WTC11 (cell line): ENCODE measurements at regions not wholly inside any gene's neighbourhood (a gene's known extent, or its start where the extent isn't known, plus 50 kb on each side); places are given as distances from the start of the nearest gene placed in this dataset.

ENCODE experiments used
- ATAC-seq: fragments of 200-7000 bp; cut with Tn5 transposase; 2 replicates; pipeline ENCODE4 v1.10.0; 2021; ENCODE audit warnings: mild to moderate bottlenecking, moderate library complexity
- CTCF ChIA-PET: fragments of 300-600 bp; sonication (Branson Sonifier 250); formaldehyde crosslinking; loops from one replicate; lab custom pipeline; 2021; ENCODE audit warnings: antibody characterized with exemption; lab: Charles Lee
- POLR2A ChIA-PET: fragments of 350-600 bp; sonication (Branson Sonifier 250); formaldehyde crosslinking; loops from one replicate; lab custom pipeline; 2021; ENCODE audit warnings: antibody characterized with exemption; lab: Charles Lee
- DNase-seq: peaks from one replicate; pipeline ENCODE4 v3.0.0; 2021; ENCODE audit warnings: low spot score
- H3K27ac Mint-ChIP-seq: 2 replicates; pipeline ENCODE4 v1.8.0; 2021; ENCODE audit warnings: mixed read lengths
- H3K27me3 Mint-ChIP-seq: 2 replicates; pipeline ENCODE4 v1.8.0; 2021; ENCODE audit warnings: low read depth, mild to moderate bottlenecking, moderate library complexity, mixed read lengths
- H3K36me3 Mint-ChIP-seq: 2 replicates; pipeline ENCODE4 v1.8.0; 2021; ENCODE audit warnings: mixed read lengths
- H3K4me1 Mint-ChIP-seq: 2 replicates; pipeline ENCODE4 v1.8.0; 2022; ENCODE audit warnings: mixed read lengths
- H3K4me3 Mint-ChIP-seq: 2 replicates; pipeline ENCODE4 v1.8.0; 2021; ENCODE audit warnings: mild to moderate bottlenecking, moderate library complexity, mixed read lengths
- H3K9me3 Mint-ChIP-seq: 2 replicates; pipeline ENCODE4 v1.8.0; 2021; ENCODE audit warnings: mixed read lengths
- AR ChIP-seq: fragments of 250-450 bp; sonication (Bioruptor Pico); IDR thresholded peaks from 2 replicates; pipeline ENCODE4 v1.9.0; 2021; ENCODE audit warnings: mild to moderate bottlenecking
- ARID4B ChIP-seq: sonication (generic); formaldehyde crosslinking; IDR thresholded peaks from 2 replicates; pipeline ENCODE4 v1.8.0; 2023; ENCODE audit warnings: missing genetic modification reagents, mild to moderate bottlenecking, borderline replicate concordance
- FOXP4 ChIP-seq: sonication (generic); formaldehyde crosslinking; IDR thresholded peaks from 2 replicates; pipeline ENCODE4 v1.8.0; 2022; ENCODE audit warnings: mild to moderate bottlenecking, missing genetic modification reagents
- GABPB1 ChIP-seq: sonication (generic); formaldehyde crosslinking; IDR thresholded peaks from 2 replicates; pipeline ENCODE4 v1.8.1; 2023; ENCODE audit warnings: mild to moderate bottlenecking, missing genetic modification reagents
- GTF2I ChIP-seq: fragments of 250-450 bp; sonication (Bioruptor Pico); conservative IDR thresholded peaks from 2 replicates; pipeline ENCODE4 v1.4.0; 2021; ENCODE audit warnings: mild to moderate bottlenecking
- HMGXB4 ChIP-seq: sonication (generic); formaldehyde crosslinking; IDR thresholded peaks from 2 replicates; pipeline ENCODE4 v1.8.1; 2023; ENCODE audit warnings: mild to moderate bottlenecking, moderate library complexity, missing genetic modification reagents
- MLX ChIP-seq: sonication (generic); formaldehyde crosslinking; IDR thresholded peaks from 2 replicates; pipeline ENCODE4 v1.8.1; 2023; ENCODE audit warnings: mild to moderate bottlenecking, missing genetic modification reagents, moderate library complexity
- MXD4 ChIP-seq: fragments of 250-450 bp; sonication (Bioruptor Pico); IDR thresholded peaks from 2 replicates; pipeline ENCODE4 v1.8.0; 2021; ENCODE audit warnings: mild to moderate bottlenecking, moderate library complexity, borderline replicate concordance
- NR1H2 ChIP-seq: sonication (generic); formaldehyde crosslinking; IDR thresholded peaks from 2 replicates; pipeline ENCODE4 v1.9.0; 2021; ENCODE audit warnings: mild to moderate bottlenecking, moderate library complexity, missing genetic modification reagents
- PRDM15 ChIP-seq: sonication (generic); formaldehyde crosslinking; IDR thresholded peaks from 2 replicates; pipeline ENCODE4 v1.8.0; 2022; ENCODE audit warnings: missing genetic modification reagents
- RELA ChIP-seq: sonication (generic); formaldehyde crosslinking; IDR thresholded peaks from 2 replicates; pipeline ENCODE4 v1.8.1; 2022; ENCODE audit warnings: missing genetic modification reagents, mild to moderate bottlenecking, borderline replicate concordance
- SMAD4 ChIP-seq: sonication (generic); formaldehyde crosslinking; IDR thresholded peaks from 2 replicates; pipeline ENCODE4 v1.8.0; 2022; ENCODE audit warnings: mild to moderate bottlenecking, missing genetic modification reagents
- SOX15 ChIP-seq: fragments of 250-450 bp; sonication (Bioruptor Pico); IDR thresholded peaks from 2 replicates; pipeline ENCODE4 v1.9.0; 2021; ENCODE audit warnings: mild to moderate bottlenecking
- ZBTB21 ChIP-seq: sonication (generic); formaldehyde crosslinking; IDR thresholded peaks from 2 replicates; pipeline ENCODE4 v1.8.1; 2023; ENCODE audit warnings: mild to moderate bottlenecking, missing genetic modification reagents, borderline replicate concordance
- ZNF263 ChIP-seq: sonication (generic); formaldehyde crosslinking; IDR thresholded peaks from 2 replicates; pipeline ENCODE4 v1.8.1; 2022; ENCODE audit warnings: low read depth, mild to moderate bottlenecking, moderate library complexity, missing genetic modification reagents
- ZNF281 ChIP-seq: sonication (generic); formaldehyde crosslinking; IDR thresholded peaks from 2 replicates; pipeline ENCODE4 v1.8.0; 2023; ENCODE audit warnings: mild to moderate bottlenecking, missing genetic modification reagents
- ZNF317 ChIP-seq: sonication (generic); formaldehyde crosslinking; IDR thresholded peaks from 2 replicates; pipeline ENCODE4 v1.8.1; 2023; ENCODE audit warnings: low read depth, mild to moderate bottlenecking, moderate library complexity, missing genetic modification reagents, borderline replicate concordance
- ZSCAN18 ChIP-seq: fragments of 250-450 bp; sonication (Bioruptor Pico); IDR thresholded peaks from 2 replicates; pipeline ENCODE4 v2.1.2; 2022; ENCODE audit warnings: mild to moderate bottlenecking, moderate library complexity

- no peak for ATAC-seq
- Mint-ChIP-seq H3K4me3 (no peak overlapping the region), H3K9me3 (peaks cover 23% of the 10 kb centered on the region), H3K27ac (no peak overlapping the region), H3K27me3 (no peaks in the 10 kb centered on the region; the same call in 1 of the 2 replicates), H3K4me1 (peaks cover 18% of the 10 kb centered on the region), H3K36me3 (peaks cover 3% of the 10 kb centered on the region)
- POLR2A ChIA-PET: no interaction called here
- CTCF ChIA-PET: no interaction called here
- DNase-seq: no peak
- TF ChIP-seq SMAD4 (CRISPR knock-in tag) (no peak), AR (no peak), MXD4 (CRISPR knock-in tag) (no peak), PRDM15 (CRISPR knock-in tag) (no peak), ZNF281 (CRISPR knock-in tag) (no peak), SOX15 (no peak), ZNF317 (CRISPR knock-in tag) (no peak), ZSCAN18 (CRISPR knock-in tag) (no peak), GTF2I (CRISPR knock-in tag) (no peak), GABPB1 (no peak), NR1H2 (CRISPR knock-in tag) (no peak), HMGXB4 (CRISPR knock-in tag) (no peak), ARID4B (CRISPR knock-in tag) (no peak), ZNF263 (CRISPR knock-in tag) (no peak), MLX (CRISPR knock-in tag) (no peak), ZBTB21 (no peak), FOXP4 (no peak), RELA (CRISPR knock-in tag) (no peak)
Observed at GRCh38 chr18:77334876-77335275, 85.2 kb downstream of the GALR1 start.
